Kidney epithelial cell (primary cell): ENCODE measurements at regions not wholly inside any gene's neighbourhood (a gene's known extent, or its start where the extent isn't known, plus 50 kb on each side); places are given as distances from the start of the nearest gene placed in this dataset.

Experiments
- DNase-seq: peaks from one replicate; pipeline ENCODE4 v3.0.0-alpha.2; 2010; ENCODE audit warnings: low read depth
- H3K27me3 ChIP-seq: 2 replicates; pipeline ENCODE4 v1.6.0; 2011; ENCODE audit warnings: low read length; ENCODE audit not compliant: control insufficient read depth, insufficient read depth
- H3K36me3 ChIP-seq: 2 replicates; pipeline ENCODE4 v1.5.1; 2011; ENCODE audit warnings: low read length; ENCODE audit not compliant: control insufficient read depth, insufficient read depth
- H3K4me3 ChIP-seq: 2 replicates; pipeline ENCODE4 v1.5.1; 2011; ENCODE audit warnings: low read depth, mild to moderate bottlenecking, control low read depth, low read length
- TF ChIP-seq, protein P1 (sequence below): IDR thresholded peaks from 2 replicates; pipeline ENCODE4 v1.5.1; 2011; ENCODE audit warnings: mild to moderate bottlenecking, moderate library complexity, low read length, control low read depth, inconsistent platforms; ENCODE audit not compliant: insufficient read depth, poor library complexity, severe bottlenecking

DNA sequence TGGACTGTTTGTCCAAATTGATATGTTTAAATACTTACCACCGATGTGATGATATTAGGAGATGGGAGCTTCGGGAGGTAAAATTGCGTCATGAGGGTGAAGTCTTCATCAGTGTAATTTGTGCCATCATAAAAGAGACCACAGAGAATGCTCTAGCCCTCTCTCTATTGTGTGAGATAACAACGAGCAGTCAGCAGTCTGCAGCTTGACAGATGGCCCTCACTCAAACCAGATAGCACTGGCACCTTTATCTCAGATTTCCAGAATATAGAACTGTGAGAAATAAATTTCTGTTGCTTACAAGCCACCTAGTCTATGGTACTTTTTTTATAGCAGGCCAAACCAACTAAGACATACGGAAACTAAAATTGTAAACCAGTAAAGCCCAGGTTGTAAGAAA is 1718.9 kb upstream of the MIR17HG start:
- no peak for DNase-seq
- H3K36me3 ChIP-seq = no peaks in the 10 kb centered on the region

DNA sequence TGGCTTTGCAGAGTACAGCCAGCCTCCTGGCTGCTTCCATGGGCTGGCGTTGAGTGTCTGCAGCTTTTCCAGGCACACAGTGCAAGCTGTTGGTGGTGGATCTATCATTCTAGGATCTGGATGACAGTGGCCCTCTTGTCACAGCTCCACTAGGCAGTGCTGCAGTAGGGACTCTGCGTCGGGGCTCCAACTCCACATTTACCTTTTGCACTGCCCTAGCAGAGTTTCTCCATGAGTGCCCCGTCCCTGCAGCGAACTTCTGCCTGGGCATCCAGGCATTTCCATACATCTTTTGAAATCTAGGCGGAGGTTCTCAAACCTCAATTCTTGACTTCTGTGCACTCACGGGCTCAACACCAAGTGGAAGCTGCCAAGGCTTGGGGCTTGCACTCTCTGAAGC is 1697.3 kb upstream of the MIR17HG start:
- Histone ChIP-seq H3K27me3 (no peaks in the 10 kb centered on the region), H3K36me3 (no peaks in the 10 kb centered on the region), H3K4me3 (no peak overlapping the region)
- DNase-seq = no peak
- TF ChIP-seq, protein P1, sequence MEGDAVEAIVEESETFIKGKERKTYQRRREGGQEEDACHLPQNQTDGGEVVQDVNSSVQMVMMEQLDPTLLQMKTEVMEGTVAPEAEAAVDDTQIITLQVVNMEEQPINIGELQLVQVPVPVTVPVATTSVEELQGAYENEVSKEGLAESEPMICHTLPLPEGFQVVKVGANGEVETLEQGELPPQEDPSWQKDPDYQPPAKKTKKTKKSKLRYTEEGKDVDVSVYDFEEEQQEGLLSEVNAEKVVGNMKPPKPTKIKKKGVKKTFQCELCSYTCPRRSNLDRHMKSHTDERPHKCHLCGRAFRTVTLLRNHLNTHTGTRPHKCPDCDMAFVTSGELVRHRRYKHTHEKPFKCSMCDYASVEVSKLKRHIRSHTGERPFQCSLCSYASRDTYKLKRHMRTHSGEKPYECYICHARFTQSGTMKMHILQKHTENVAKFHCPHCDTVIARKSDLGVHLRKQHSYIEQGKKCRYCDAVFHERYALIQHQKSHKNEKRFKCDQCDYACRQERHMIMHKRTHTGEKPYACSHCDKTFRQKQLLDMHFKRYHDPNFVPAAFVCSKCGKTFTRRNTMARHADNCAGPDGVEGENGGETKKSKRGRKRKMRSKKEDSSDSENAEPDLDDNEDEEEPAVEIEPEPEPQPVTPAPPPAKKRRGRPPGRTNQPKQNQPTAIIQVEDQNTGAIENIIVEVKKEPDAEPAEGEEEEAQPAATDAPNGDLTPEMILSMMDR = no peak

More for the DNA sequence above, 1718.9 kb upstream of the MIR17HG start:
- TF ChIP-seq, protein P1 = no peak
- no peak overlapping the region for H3K4me3 ChIP-seq
- no peaks in the 10 kb centered on the region for H3K27me3 ChIP-seq

DNA sequence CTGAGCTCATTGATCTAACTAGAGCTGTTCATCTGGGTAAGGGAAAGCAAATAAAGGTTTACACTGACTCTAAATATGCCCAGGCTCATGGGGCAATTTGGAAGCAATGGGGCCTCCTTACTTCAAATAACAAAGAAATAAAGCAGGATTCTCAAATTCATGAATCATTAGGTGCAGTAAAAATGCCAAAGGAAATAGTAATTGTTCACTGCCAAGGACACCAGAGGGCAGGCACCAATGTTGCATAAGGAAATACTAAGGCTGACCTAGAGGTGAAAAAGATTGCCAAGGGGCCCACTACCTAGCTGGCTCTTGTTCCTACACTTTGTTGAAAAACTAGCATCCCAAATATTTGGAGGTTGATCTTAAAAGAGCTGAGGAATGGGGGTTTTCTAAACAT is 1686.7 kb upstream of the MIR17HG start:
- H3K36me3 ChIP-seq = no peaks in the 10 kb centered on the region
- no peaks in the 10 kb centered on the region for H3K27me3 ChIP-seq
- DNase-seq = no peak
- TF ChIP-seq, protein P1 = no peak
- H3K4me3 ChIP-seq = no peak overlapping the region

DNA sequence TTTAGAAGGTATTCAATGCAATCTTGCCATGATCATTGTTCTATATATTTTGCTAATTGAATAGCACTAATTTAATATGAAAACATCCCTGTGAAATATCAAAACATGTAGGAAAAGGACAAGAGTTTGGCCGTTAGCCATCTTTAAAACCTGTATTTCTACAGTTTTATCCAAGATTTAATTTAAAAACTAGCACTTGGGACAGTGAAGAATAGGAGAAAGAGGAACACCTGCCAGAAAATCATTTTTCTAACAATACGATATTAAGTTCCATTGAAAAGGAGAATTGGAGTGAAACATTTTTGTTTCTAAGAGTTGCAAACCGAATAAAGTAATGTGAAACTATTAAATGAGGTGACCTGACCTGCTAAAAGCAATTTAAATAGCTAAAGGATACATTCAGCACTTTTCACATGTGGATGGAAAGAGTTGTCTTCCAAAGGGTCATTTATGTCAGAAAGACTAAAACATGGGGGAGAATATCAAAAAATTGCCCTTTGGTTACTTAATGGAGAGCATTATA is 1673.6 kb upstream of the MIR17HG start:
- H3K4me3 ChIP-seq = no peak overlapping the region
- TF ChIP-seq, protein P1 = no peak
- no peak for DNase-seq

DNA sequence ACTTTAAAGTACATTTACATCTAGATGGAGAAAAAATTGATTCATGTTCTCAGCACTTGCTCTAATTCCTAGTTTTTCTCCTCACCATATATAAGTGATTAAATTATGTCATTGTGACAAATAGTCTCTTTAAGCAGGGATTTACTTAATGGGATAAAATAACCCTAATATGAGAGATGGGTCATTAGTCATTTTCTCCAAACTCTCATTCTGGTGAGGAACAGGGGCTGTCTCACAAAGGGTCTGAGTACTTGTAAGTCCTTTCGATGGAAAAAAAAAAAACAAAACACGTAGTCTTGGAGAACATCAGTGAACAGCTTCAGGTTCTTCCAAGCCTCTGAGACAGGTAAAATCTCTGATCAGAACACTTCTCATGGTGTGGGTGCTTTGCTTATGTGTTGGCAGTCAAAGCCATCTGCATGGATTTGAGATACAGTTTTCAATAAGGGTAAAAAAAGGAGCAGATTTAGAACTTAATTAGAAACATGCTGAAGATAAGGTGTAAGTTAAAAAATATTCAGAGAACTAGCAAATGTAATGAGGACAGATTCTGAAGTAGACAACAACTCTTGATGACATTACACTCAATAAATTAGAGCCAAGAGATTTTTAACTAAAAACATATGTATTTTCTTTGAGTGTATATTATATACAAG is 1668.9 kb upstream of the MIR17HG start:
- TF ChIP-seq, protein P1 = no peak
- no peaks in the 10 kb centered on the region for H3K27me3 ChIP-seq
- no peak overlapping the region for H3K4me3 ChIP-seq
- no peak for DNase-seq
- no peaks in the 10 kb centered on the region for H3K36me3 ChIP-seq

More for the DNA sequence above, 1673.6 kb upstream of the MIR17HG start:
- Histone ChIP-seq H3K36me3 (no peaks in the 10 kb centered on the region), H3K27me3 (no peaks in the 10 kb centered on the region)

DNA sequence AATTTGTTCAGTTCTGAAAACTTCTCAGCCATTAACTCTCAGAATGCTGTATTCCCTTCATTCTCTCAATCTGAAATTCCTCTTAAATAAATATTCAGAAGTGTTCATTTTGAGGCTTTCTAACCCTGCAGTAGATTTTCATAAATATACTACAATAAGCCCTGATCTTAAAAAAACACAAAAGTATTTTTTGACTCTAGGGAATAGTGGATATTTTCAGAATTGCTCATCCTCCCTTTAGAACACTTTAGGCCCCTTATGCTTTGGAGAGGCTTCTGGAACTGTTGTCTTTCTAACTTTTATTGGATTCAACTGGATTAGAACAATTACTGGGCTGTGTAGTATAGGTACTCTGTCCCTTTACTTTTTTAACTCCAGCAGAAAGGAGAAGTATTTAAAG is 1662.6 kb upstream of the MIR17HG start:
- DNase-seq = no peak
- H3K27me3 ChIP-seq = no peaks in the 10 kb centered on the region
- H3K36me3 ChIP-seq = no peaks in the 10 kb centered on the region
- TF ChIP-seq, protein P1 = no peak
- no peak overlapping the region for H3K4me3 ChIP-seq
